T-cell (primary cell): ENCODE measurements at regions not wholly inside any gene's neighbourhood (a gene's known extent, or its start where the extent isn't known, plus 50 kb on each side); places are given as distances from the start of the nearest gene placed in this dataset.
A peak's percentile ranks its signal among the peaks of the same experiment; 100 is the strongest.

Experiments
- ATAC-seq, 4 experiments: fragments of 200-7000 bp in 3 of 4; fragments of 150-1000 bp in 1 of 4; cut with Tn5 transposase; replicated peaks in 1 of 4; 1 replicate in 3 of 4; 2 replicates in 1 of 4; pipeline ENCODE4 v1.10.0; 2021; ENCODE audit warnings: moderate library complexity in 3 of 4, mild to moderate bottlenecking in 2 of 4, moderate number of reproducible peaks in 1 of 4
- CTCF ChIA-PET, 2 donors: fragments of 300-600 bp; sonication (Branson Sonifier 250); formaldehyde crosslinking; loops; one replicate each; lab custom pipeline; 2022; ENCODE audit warnings: antibody characterized with exemption in 2 of 2; lab: Charles Lee
- POLR2A ChIA-PET, 2 donors: fragments of 300-600 bp; sonication (Branson Sonifier 250); formaldehyde crosslinking; loops; one replicate each; lab custom pipeline; 2022; ENCODE audit warnings: antibody characterized with exemption in 2 of 2; lab: Charles Lee
- DNase-seq, 35 experiments: peaks; one replicate each; pipeline versions ENCODE4 v3.0.0 to v3.0.0-alpha.2; 2013 to 2023
- H3K27ac ChIP-seq: one replicate; pipeline ENCODE4 v1.5.1; 2013; ENCODE audit warnings: low read length
- H3K27me3 ChIP-seq, 2 experiments: replicated peaks in 1 of 2; 1 replicate in 1 of 2; 2 replicates in 1 of 2; pipeline versions ENCODE4 v1.6.1 to v1.7.0; 2013; ENCODE audit warnings: low read length in 1 of 2, mixed read lengths in 1 of 2; ENCODE audit not compliant: control insufficient read depth in 2 of 2, insufficient read depth in 2 of 2; ENCODE audit errors: extremely low read depth in 1 of 2
- H3K36me3 ChIP-seq, 2 donors: 1 replicate in 1 of 2; 2 replicates in 1 of 2; pipeline versions ENCODE4 v1.6.1 to v1.7.0; 2013; ENCODE audit warnings: low read length in 1 of 2; ENCODE audit not compliant: control insufficient read depth in 2 of 2, insufficient read depth in 1 of 2; ENCODE audit errors: extremely low read depth in 1 of 2
- H3K4me1 ChIP-seq, 2 experiments: 1 replicate in 1 of 2; 2 replicates in 1 of 2; pipeline versions ENCODE4 v1.6.1 to v1.7.0; 2013; ENCODE audit warnings: low read length in 2 of 2, mixed read lengths in 1 of 2; ENCODE audit not compliant: insufficient read depth in 2 of 2, control insufficient read depth in 1 of 2; ENCODE audit errors: extremely low read depth in 1 of 2
- H3K4me3 ChIP-seq, 2 donors: 1 replicate in 1 of 2; 2 replicates in 1 of 2; pipeline versions ENCODE4 v1.5.1 to v1.7.0; 2013; ENCODE audit warnings: mild to moderate bottlenecking in 2 of 2, low read length in 1 of 2, moderate library complexity in 1 of 2; ENCODE audit not compliant: control insufficient read depth in 1 of 2; ENCODE audit errors: extremely low read depth in 1 of 2
- H3K9me3 ChIP-seq: 2 replicates; pipeline ENCODE4 v1.7.0; 2013
- H3K27ac Mint-ChIP-seq, 2 donors: one replicate each; pipeline ENCODE4 v1.8.0; 2020 to 2021; ENCODE audit warnings: mild to moderate bottlenecking in 2 of 2, mixed read lengths in 2 of 2
- H3K27me3 Mint-ChIP-seq, 2 donors: one replicate each; pipeline ENCODE4 v1.8.0; 2021 to 2022; ENCODE audit warnings: mixed read lengths in 2 of 2
- H3K36me3 Mint-ChIP-seq: one replicate; pipeline ENCODE4 v1.8.0; 2021; ENCODE audit warnings: mixed read lengths
- H3K4me1 Mint-ChIP-seq, 3 donors: one replicate each; pipeline ENCODE4 v1.8.0; 2020 to 2022; ENCODE audit warnings: mixed read lengths in 3 of 3, mild to moderate bottlenecking in 1 of 3
- H3K4me3 Mint-ChIP-seq, 3 donors: one replicate each; pipeline ENCODE4 v1.8.0; 2020 to 2022; ENCODE audit warnings: mild to moderate bottlenecking in 3 of 3, mixed read lengths in 3 of 3, moderate library complexity in 3 of 3
- H3K9me3 Mint-ChIP-seq, 3 donors: one replicate each; pipeline ENCODE4 v1.8.0; 2020 to 2022; ENCODE audit warnings: mixed read lengths in 3 of 3
- WGBS: methylation state at CpG from one replicate; pipeline ENCODE4 v1.1.5; 2013; ENCODE audit warnings: missing lambda C conversion rate; ENCODE audit not compliant: insufficient coverage; 5-methylcytosine and 5-hydroxymethylcytosine counted together

- Mint-ChIP-seq H3K27ac (no peak overlapping the region), H3K36me3 (no peaks in the 10 kb centered on the region), H3K4me1 (peaks cover 15 to 26% (median 21%) of the 10 kb centered on the region in 3 donors), H3K4me3 (no peak overlapping the region), H3K9me3 (no peaks in the 10 kb centered on the region), H3K27me3 (no peaks in the 10 kb centered on the region)
- Histone ChIP-seq H3K27ac (no peak overlapping the region), H3K4me1 (peaks cover 13 to 14% of the 10 kb centered on the region in 2 experiments), H3K4me3 (no peak overlapping the region), H3K36me3 (no peaks in the 10 kb centered on the region), H3K9me3 (no peaks in the 10 kb centered on the region), H3K27me3 (no peaks in the 10 kb centered on the region)
- CTCF ChIA-PET = interaction anchor here in 1 of 2 donors (0.6 to 0.7 kb wide), 2 partner anchors 50 to 338 kb away, joined by 3 read pairs; no protein-coding TSS in a partner anchor
- ATAC-seq = no peak
- no peak for DNase-seq
- WGBS = 59% methylated on average over 2 of the region's 2 CpGs
- POLR2A ChIA-PET = interaction anchor here in 1 of 2 donors (0.6 kb wide), 1 partner anchor 62 kb away, joined by 3 read pairs; no protein-coding TSS in a partner anchor
Observed at GRCh38 chr4:83205760-83206159, 78.8 kb downstream of the COQ2 start.

GRCh38 chr4:83204731-83205130 lies 79.9 kb downstream of the COQ2 start:
- ChIA-PET POLR2A (no interaction called here), CTCF (no interaction called here)
- DNase-seq (no peak), ATAC-seq (no peak)
- no peaks in the 10 kb centered on the region for H3K27me3 Mint-ChIP-seq
- Histone ChIP-seq H3K9me3 (no peaks in the 10 kb centered on the region), H3K27ac (no peak overlapping the region), H3K4me1 (peaks cover 4 to 5% of the 10 kb centered on the region in 2 experiments), H3K36me3 (no peaks in the 10 kb centered on the region), H3K27me3 (no peaks in the 10 kb centered on the region), H3K4me3 (no peak overlapping the region)
- H3K4me3 Mint-ChIP-seq = no peak overlapping the region
- H3K27ac Mint-ChIP-seq = no peak overlapping the region
- 55% methylated on average over 3 of the region's 3 CpGs for WGBS
- no peaks in the 10 kb centered on the region for H3K9me3 Mint-ChIP-seq
- H3K36me3 Mint-ChIP-seq = no peaks in the 10 kb centered on the region
- H3K4me1 Mint-ChIP-seq = peaks cover 7 to 15% (median 11%) of the 10 kb centered on the region in 3 donors

- H3K36me3 Mint-ChIP-seq = no peaks in the 10 kb centered on the region
- no peak overlapping the region for H3K27ac Mint-ChIP-seq
- Histone ChIP-seq H3K27ac (no peak overlapping the region), H3K9me3 (no peaks in the 10 kb centered on the region), H3K4me1 (peaks cover 0 to 2% of the 10 kb centered on the region in 2 experiments), H3K4me3 (no peak overlapping the region), H3K27me3 (no peaks in the 10 kb centered on the region), H3K36me3 (no peaks in the 10 kb centered on the region)
- WGBS = no CpG with 5 or more reads among the region's 4 CpGs
- ATAC-seq (no peak), DNase-seq (no peak)
- H3K4me3 Mint-ChIP-seq = no peak overlapping the region
- H3K4me1 Mint-ChIP-seq = peaks cover 4 to 10% (median 5%) of the 10 kb centered on the region in 3 donors
- CTCF ChIA-PET = no interaction called here
- POLR2A ChIA-PET = no interaction called here
- H3K9me3 Mint-ChIP-seq = no peaks in the 10 kb centered on the region
- H3K27me3 Mint-ChIP-seq = no peaks in the 10 kb centered on the region
Observed at GRCh38 chr4:83201761-83202160, 82.8 kb downstream of the COQ2 start.

GRCh38 chr4:83197555-83198235 lies 83.2 kb upstream of the PLAC8 start:
- Histone ChIP-seq H3K27ac (no peak overlapping the region), H3K9me3 (no peaks in the 10 kb centered on the region), H3K27me3 (no peaks in the 10 kb centered on the region), H3K4me1 (peaks cover 0 to 5% of the 10 kb centered on the region in 2 experiments), H3K4me3 (no peak overlapping the region), H3K36me3 (no peaks in the 10 kb centered on the region)
- ATAC-seq = no peak
- H3K36me3 Mint-ChIP-seq = no peaks in the 10 kb centered on the region
- no peak overlapping the region for H3K4me3 Mint-ChIP-seq
- no peaks in the 10 kb centered on the region for H3K27me3 Mint-ChIP-seq
- H3K9me3 Mint-ChIP-seq = no peaks in the 10 kb centered on the region
- peaks cover 6 to 16% (median 8%) of the 10 kb centered on the region in 3 donors for H3K4me1 Mint-ChIP-seq
- ChIA-PET CTCF (interaction anchor here in 1 of 2 donors (0.6 kb wide), 2 partner anchors 68 to 372 kb away, joined by 5 to 8 read pairs; no protein-coding TSS in a partner anchor), POLR2A (no interaction called here)
- peak in 1 of 35 experiments; percentile 24 for DNase-seq
- WGBS = 88% methylated on average over 3 of the region's 10 CpGs
- H3K27ac Mint-ChIP-seq = no peak overlapping the region

GRCh38 chr4:83196921-83197320 lies 82.4 kb upstream of the PLAC8 start:
- Mint-ChIP-seq H3K4me3 (no peak overlapping the region), H3K27ac (no peak overlapping the region), H3K4me1 (peaks cover 6 to 16% (median 8%) of the 10 kb centered on the region in 3 donors), H3K27me3 (no peaks in the 10 kb centered on the region), H3K36me3 (no peaks in the 10 kb centered on the region), H3K9me3 (no peaks in the 10 kb centered on the region)
- Histone ChIP-seq H3K36me3 (no peaks in the 10 kb centered on the region), H3K4me1 (peaks cover 0 to 5% of the 10 kb centered on the region in 2 experiments), H3K27me3 (no peaks in the 10 kb centered on the region), H3K27ac (no peak overlapping the region), H3K9me3 (no peaks in the 10 kb centered on the region), H3K4me3 (no peak overlapping the region)
- ChIA-PET POLR2A (interaction anchor here in 1 of 2 donors (0.6 kb wide), 1 partner anchor 815 kb away, joined by 7 read pairs; no protein-coding TSS in a partner anchor), CTCF (interaction anchor here in 1 of 2 donors (0.6 kb wide), 2 partner anchors 67 to 373 kb away, joined by 5 to 8 read pairs; no protein-coding TSS in a partner anchor)
- WGBS = 77% methylated on average over 2 of the region's 2 CpGs
- ATAC-seq (no peak), DNase-seq (no peak)

GRCh38 chr4:83195269-83195668 lies 80.7 kb upstream of the PLAC8 start:
- H3K36me3 ChIP-seq = no peaks in the 10 kb centered on the region
- Mint-ChIP-seq H3K4me1 (peaks cover 6 to 19% (median 13%) of the 10 kb centered on the region in 3 donors), H3K4me3 (no peak overlapping the region), H3K9me3 (no peaks in the 10 kb centered on the region), H3K27ac (no peak overlapping the region), H3K36me3 (no peaks in the 10 kb centered on the region), H3K27me3 (no peaks in the 10 kb centered on the region)
- H3K9me3 ChIP-seq = no peaks in the 10 kb centered on the region
- H3K27me3 ChIP-seq = no peaks in the 10 kb centered on the region
- no peak for ATAC-seq
- peaks cover 0 to 5% of the 10 kb centered on the region in 2 experiments for H3K4me1 ChIP-seq
- no peak overlapping the region for H3K27ac ChIP-seq
- no peak for DNase-seq
- POLR2A ChIA-PET = interaction anchor here in 1 of 2 donors (0.6 kb wide), 1 partner anchor 129 kb away, joined by 5 read pairs; no protein-coding TSS in a partner anchor
- 100% methylated on average over 1 of the region's 3 CpGs for WGBS
- CTCF ChIA-PET = no interaction called here
- no peak overlapping the region for H3K4me3 ChIP-seq
